KBM-7 (cell line): ENCODE measurements at regions not wholly inside any gene's neighbourhood (a gene's known extent, or its start where the extent isn't known, plus 50 kb on each side); places are given as distances from the start of the nearest gene placed in this dataset.

Experiments used
- DNase-seq: peaks from one replicate; pipeline ENCODE4 v3.0.0-alpha.2; 2015
- in situ Hi-C: fragments of 300-500 bp; cut with MboI; formaldehyde crosslinking; loops from 2 replicates; pipeline ENCODE4 v1.14.3; 2020; ENCODE audit warnings: low sequenced_read_pairs, low pct_unique_long_range_greater_than_20kb, mixed read lengths

DNA sequence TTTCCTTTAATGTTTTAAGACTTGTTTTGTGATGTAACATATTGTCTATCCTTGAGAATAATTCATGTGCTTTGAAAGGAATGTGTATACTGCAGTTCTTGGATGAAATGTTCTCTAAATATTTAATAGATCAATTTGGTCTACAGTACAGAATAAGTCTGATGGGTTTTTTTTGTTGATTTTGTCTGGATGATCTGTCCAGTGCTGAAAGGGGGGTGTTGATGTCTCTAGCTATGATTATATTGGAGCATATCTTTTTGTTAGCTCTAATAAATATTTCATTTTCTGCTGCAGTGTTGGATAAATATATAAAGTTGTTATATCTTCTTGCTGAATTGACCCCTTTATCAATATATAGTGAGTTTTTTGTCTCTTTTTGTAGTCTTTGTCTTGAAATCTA lies 269.9 kb upstream of the TUSC1 start:
- in situ Hi-C loops: no loop called here
- no peak for DNase-seq

DNA sequence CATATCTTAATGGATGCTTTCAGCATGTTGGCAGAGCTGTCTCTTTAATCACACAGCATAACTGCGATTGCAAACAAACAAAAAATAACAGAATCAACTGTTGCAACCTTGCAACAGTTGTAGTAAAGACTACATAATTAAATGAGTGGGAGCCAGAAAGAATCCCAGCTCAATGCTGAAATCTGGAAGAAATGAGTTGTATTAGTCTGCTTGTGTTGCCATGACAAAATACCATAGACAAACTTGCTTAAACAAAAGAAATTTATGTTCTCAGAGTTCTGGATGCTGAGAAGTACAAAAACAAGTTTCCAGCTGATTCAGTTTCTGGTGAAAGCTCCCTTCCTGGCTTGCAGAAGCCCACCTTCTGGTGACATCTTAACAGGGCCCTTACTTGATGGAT lies 260.9 kb upstream of the TUSC1 start:
- in situ Hi-C loops: no loop called here
- DNase-seq: no peak

GRCh38 chr9:25936031-25936430 lies 257.8 kb upstream of the TUSC1 start:
- DNase-seq: no peak
- in situ Hi-C loops: no loop called here

DNA sequence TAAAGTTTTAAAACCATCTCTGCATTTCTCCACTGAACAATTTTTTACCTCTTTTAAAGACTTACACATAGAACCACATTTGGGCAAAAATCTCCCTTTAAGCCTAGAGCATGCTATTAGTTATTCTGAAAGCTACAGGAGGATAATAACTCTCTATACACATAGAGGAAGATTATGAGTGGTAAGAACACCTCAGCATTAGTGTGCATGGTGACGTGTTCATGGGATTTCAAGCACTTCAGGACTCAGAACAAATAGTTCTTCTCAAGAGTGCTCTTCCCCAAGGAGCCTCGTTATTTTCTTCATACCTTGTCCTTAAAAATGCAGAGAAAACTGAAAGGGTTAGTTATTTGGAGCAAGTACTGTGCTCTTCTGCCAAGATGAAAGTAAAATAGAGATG lies 256.9 kb upstream of the TUSC1 start:
- in situ Hi-C loops: no loop called here
- DNase-seq: no peak

GRCh38 chr9:25918761-25919160 lies 240.5 kb upstream of the TUSC1 start:
- in situ Hi-C loops: no loop called here
- DNase-seq: no peak

- DNase-seq: no peak
- in situ Hi-C loops: no loop called here
These were observed 239.6 kb upstream of the TUSC1 start for GRCh38 chr9:25917731-25918362.

DNA sequence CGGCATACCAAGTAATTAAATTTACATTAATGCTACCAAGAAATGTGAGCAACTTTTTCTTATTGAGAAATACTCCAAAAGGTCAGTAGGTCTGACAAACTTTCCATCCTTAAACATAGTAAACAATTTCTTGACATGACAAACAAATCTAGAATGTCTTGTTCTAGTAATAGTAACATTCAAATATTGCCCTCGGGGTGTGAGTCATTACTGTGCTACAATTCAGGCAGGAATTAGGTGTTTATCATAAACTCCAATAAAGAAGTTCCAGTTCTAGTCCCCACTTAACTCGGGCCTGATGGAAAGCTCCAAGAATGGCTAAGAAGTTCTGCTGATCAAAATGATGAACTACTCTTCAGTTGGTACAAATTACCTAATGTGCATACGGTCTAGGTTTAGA lies 235.6 kb upstream of the TUSC1 start:
- no peak for DNase-seq
- in situ Hi-C loops: no loop called here

GRCh38 chr9:25904701-25905100 lies 226.5 kb upstream of the TUSC1 start:
- in situ Hi-C loops: no loop called here

DNA sequence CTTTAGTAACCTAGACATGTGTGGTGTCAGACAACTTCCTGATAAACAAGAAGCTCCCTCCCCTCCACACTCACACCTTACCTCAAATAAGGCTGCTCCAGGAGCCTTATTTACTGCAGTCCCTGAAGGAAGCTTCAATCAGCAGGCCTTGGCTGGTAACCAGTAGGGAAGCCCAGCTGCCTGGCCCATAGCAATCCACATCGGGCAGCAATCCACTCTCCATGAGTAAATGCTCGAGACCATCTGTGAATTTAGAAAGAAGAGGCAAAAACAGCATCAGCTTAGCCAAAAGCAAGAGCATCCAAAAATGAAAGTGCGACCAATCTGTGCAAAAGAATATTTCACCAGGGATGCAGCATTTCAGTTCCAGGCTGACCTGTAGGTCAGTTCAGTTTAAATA lies 213.3 kb upstream of the TUSC1 start:
- no peak for DNase-seq

More at GRCh38 chr9:25904701-25905100, 226.5 kb upstream of the TUSC1 start:
- DNase-seq: no peak

DNA sequence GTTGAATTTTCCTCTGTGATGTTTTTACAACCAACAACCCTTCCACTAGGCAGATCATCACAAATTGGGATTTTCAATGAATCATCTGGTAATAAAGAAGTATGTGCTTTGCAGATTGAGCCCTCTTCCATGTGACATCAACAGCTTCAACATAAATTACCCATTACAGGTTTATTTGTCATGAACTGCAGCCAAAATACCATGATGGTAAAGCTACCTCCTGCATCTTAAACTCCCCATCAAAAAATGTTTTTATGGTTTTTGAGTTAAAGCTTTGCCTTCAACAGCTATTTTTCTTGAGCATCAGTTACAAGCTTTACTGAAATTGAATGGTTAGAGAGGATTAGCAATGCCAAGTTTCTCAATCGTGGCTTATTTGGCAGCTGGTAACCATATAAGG lies 211.4 kb upstream of the TUSC1 start:
- no peak for DNase-seq
- in situ Hi-C loops: loop anchor here (25.0 kb wide), 1 partner anchor 102 kb away; no protein-coding TSS in a partner anchor

More for the DNA sequence above, 213.3 kb upstream of the TUSC1 start:
- in situ Hi-C loops: loop anchor here (25.0 kb wide), 1 partner anchor 104 kb away; no protein-coding TSS in a partner anchor

- in situ Hi-C loops: loop anchor here (25.0 kb wide), 1 partner anchor 89 kb away; no protein-coding TSS in a partner anchor
- DNase-seq: no peak
These were observed 198.0 kb upstream of the TUSC1 start for GRCh38 chr9:25876248-25876647.

- no peak for DNase-seq
- in situ Hi-C loops: no loop called here
These were observed 186.3 kb upstream of the TUSC1 start for GRCh38 chr9:25864509-25864908.

DNA sequence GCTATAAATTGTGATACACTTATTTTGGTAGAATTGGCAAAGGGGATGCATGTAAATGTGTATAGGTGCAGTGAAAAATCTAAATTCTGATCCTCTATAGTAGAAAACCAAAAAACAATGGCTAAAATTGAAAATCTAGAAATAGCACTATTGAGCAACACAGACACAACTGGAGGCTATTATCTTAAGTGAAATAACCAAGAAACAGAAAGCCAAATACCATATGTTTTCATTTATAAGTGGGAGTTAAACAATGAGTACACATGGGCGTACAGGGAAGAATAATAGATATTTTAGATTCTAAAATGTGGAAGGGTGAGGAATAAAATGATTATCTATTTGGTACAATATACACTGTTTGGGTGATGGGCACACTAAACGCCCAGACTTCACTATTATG lies 183.2 kb upstream of the TUSC1 start:
- in situ Hi-C loops: no loop called here
- no peak for DNase-seq

DNA sequence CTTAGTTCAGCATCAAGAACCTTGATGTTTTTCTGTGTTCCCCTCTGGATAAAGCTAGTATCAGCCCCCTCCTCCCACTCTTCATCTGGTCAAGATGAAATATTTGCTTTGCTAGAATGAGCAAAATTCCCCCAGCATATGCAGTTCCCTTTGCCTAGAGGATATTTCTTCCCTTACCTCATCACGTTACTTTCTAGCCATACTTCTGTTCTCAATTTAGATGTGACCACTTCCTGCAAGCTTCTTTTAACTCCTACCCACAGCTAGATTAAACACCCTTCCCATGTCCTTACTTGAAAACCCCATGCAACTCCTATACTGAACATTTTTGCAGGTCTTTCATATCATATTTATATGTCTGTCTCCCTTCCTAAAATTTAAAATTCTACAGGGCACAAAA lies 178.9 kb upstream of the TUSC1 start:
- peak; percentile 69 for DNase-seq
- in situ Hi-C loops: no loop called here

DNA sequence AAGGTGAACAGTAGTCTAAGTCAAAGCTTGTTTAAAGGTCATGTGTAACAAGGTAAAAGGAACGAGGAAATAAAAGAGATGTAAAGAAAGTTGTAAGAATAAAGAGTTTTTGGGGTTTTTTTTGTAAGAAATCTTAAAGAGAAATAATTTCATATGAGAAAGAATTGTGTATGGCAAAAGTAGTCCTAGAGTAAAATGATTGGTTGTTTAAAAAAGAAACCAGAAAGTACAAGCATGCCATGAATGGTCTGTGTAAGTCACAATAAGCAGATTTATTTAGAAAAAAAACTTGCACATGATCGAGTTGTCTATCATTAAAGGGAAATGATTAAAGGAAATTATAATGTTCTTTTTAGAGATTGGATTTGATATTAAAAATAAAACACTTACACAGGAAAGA lies 172.6 kb upstream of the TUSC1 start:
- DNase-seq: no peak
- in situ Hi-C loops: no loop called here

DNA sequence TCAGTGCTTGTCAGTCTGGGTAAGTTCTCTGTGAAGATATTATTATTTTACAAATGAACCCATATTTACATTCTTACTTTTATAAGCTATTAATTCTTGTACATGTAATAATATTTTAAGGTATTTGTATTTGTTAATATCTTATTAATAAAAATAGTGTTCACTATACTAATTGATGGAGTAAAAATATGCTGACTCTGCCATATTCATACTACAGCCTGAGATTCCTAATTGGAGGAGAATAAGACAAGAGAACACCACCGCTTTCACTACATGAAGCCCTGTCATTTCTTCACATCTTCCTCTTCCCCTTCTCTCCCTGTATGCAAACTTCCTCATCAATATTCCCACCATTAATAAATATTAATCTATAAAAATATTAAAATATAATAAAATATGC lies 167.6 kb upstream of the TUSC1 start:
- in situ Hi-C loops: no loop called here
- DNase-seq: no peak

DNA sequence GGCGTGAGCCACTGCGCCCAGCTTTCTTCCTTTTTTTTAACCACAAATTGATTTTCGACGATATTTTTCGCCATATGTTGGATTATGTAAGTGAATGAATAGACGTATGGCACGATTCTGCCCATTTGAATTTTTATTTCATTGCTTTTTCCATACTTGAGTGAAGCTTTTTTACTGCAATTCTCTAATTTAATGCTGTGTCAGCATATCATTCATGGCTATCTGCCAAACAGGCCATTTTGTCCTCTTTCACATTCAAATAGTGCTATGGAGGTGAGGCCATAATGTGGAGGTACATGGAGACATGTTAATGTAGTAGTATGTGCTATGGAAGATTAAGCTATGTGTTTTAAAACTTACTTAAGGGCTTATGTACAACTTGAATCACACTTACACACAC lies 152.1 kb upstream of the TUSC1 start:
- in situ Hi-C loops: no loop called here
- DNase-seq: no peak

DNA sequence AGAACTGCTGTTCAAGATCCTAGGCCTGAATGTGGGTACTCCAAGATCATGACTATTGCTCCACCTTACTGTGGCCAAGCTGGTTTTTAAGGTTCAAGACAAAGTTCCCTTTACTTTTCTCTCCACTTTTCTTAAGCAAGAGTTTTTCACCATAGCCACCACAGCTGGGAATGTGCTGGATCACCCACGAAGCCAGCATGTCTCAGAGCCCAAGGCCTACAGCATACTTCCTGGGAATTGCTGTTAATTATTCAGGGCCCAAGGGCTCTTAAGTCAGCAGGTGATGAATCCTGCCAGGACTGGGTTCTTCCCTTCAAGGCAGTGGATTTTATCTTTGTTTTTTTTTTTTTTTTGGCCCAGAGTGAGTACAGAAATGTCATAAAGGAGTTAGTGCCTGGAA lies 149.4 kb upstream of the TUSC1 start:
- in situ Hi-C loops: no loop called here

GRCh38 chr9:25816439-25816838 lies 138.2 kb upstream of the TUSC1 start:
- in situ Hi-C loops: no loop called here
- no peak for DNase-seq

More for the DNA sequence above, 149.4 kb upstream of the TUSC1 start:
- DNase-seq: no peak

DNA sequence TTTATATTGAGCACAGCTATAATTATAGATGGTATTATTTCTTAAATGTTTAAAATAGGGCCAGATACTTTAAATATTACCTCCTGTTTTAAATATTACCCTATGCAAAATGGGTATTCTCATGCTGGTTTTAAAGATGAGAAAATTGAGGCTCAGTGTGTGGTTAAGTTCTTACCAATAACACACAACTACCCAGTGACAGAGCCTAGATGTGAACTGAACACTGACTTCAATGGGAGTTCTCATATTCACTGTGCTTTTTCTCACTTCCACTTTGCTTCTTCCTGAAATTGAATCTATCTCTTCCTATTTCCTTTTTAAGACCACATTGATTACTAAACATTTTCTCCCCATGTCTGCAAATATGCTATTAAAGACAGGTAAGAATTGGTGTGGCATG lies 135.8 kb upstream of the TUSC1 start:
- in situ Hi-C loops: no loop called here
- DNase-seq: no peak

GRCh38 chr9:25813478-25813877 lies 135.2 kb upstream of the TUSC1 start:
- DNase-seq: no peak
- in situ Hi-C loops: no loop called here
